ENCODE measurements at regions not wholly inside any gene's neighbourhood (a gene's known extent, or its start where the extent isn't known, plus 50 kb on each side); places are given as distances from the start of the nearest gene placed in this dataset.

DNA sequence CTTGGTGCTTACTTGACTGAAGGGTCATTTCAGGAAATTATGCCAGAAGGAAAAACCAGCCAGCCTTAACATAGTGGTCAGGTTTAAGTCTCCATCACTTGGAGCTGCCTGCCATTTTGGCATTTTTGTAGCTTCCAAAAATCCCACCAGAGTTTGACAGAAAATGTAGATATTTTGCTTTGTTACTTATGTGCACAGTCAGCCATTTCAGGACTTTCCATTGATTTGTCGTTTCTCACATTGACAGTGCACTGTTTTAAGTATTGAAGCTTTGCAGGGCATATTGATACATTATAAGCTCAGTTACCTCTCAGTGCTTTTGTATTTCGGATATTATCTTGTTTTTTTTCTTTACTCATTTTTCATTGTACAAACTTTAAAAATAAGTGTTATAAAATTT is 89.0 kb upstream of the ANKRD34C start:
- H3K27ac ChIP-seq = no peak overlapping the region
- ChIA-PET CTCF (interaction anchor here (1.1 to 1.9 kb wide), 2 partner anchors 9 to 165 kb away, joined by 3 to 7 read pairs; no protein-coding TSS in a partner anchor), POLR2A (ENCODE audit: low non-redundant PET) (no interaction called here)
- TF ChIP-seq, protein P1, sequence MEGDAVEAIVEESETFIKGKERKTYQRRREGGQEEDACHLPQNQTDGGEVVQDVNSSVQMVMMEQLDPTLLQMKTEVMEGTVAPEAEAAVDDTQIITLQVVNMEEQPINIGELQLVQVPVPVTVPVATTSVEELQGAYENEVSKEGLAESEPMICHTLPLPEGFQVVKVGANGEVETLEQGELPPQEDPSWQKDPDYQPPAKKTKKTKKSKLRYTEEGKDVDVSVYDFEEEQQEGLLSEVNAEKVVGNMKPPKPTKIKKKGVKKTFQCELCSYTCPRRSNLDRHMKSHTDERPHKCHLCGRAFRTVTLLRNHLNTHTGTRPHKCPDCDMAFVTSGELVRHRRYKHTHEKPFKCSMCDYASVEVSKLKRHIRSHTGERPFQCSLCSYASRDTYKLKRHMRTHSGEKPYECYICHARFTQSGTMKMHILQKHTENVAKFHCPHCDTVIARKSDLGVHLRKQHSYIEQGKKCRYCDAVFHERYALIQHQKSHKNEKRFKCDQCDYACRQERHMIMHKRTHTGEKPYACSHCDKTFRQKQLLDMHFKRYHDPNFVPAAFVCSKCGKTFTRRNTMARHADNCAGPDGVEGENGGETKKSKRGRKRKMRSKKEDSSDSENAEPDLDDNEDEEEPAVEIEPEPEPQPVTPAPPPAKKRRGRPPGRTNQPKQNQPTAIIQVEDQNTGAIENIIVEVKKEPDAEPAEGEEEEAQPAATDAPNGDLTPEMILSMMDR (conservative IDR thresholded peaks at IDR 0.05; ENCODE audit: low read depth) = no peak
- no peak for DNase-seq (ENCODE audit: low spot score)

DNA sequence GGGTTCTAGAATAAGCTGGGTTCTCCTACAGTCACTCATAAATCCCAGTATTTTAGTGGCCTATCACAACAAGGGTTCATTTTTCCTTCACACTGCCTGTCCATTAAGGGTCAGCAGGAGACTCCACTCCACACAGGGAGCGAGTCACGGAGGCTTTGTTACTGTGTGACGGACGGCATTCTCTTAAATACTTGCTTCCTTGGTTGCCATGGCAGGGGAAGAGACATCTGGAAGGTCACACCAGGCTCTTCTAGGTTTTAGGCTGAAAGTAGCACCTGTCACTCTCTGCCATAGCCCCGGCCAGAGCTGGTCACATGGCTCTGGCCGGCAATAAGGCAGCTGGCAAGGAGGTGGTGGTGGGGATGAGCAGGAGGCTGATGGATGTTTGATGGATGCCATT is 89.4 kb upstream of the ANKRD34C start:
- H3K27ac ChIP-seq = no peak overlapping the region
- DNase-seq (ENCODE audit: low spot score) = no peak
- CTCF ChIA-PET = interaction anchor here (1.1 to 1.9 kb wide), 2 partner anchors 9 to 165 kb away, joined by 3 to 7 read pairs; no protein-coding TSS in a partner anchor
- TF ChIP-seq, protein P1 (conservative IDR thresholded peaks at IDR 0.05; ENCODE audit: low read depth) = no peak
- POLR2A ChIA-PET (ENCODE audit: low non-redundant PET) = no interaction called here

DNA sequence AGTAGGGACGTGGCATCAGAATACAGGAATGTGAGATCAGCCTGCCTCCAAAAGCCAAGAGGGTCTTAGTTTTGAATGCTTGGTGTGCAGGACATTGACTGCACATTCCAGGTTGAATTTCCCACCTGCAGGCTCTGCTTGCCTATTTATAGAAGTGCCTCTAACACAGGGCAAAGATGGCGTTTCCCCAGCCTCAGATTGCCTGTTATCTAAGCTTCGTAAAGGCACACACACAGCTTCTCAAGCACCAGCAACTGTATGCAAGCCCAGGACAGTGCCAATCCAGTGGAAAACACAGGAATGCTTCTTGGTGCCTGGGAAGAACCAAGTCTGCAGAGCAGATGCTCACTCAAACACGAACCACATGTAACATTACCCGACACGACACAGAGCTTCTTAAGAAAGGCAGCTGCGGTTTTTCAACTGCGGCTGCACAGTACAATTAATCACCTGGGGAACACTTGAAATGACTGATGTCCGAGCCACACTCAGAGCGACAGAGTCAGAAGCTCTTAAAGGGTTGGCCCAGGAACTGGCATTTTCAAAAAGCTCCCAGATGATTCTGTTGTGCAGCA is 90.0 kb upstream of the ANKRD34C start:
- POLR2A ChIA-PET (ENCODE audit: low non-redundant PET) = no interaction called here
- TF ChIP-seq, protein P1 (conservative IDR thresholded peaks at IDR 0.05; ENCODE audit: low read depth) = no peak
- CTCF ChIA-PET = interaction anchor here (1.1 to 1.9 kb wide), 2 partner anchors 8 to 164 kb away, joined by 3 to 7 read pairs; no protein-coding TSS in a partner anchor
- no peak for DNase-seq (ENCODE audit: low spot score)
- H3K27ac ChIP-seq = no peak overlapping the region

DNA sequence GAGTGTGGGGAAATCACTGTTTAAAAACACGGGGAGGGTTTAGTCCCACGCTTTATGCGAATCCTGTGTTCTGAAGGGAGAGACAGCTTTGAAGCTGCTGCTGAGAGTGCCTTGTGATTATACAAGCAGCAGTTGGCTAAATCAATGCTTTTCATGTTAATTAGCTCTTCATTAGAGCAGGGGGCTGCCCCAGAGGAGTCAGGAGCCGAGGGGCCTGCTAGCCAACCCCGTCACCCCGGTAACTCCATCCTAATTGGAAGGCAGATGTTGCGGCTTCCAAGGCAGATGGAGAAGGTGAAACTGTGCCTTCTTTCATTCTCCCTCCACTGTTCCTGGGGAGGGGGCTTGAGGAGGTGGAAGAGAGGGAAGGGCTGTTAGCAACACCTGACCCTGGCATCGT is 92.4 kb upstream of the ANKRD34C start:
- DNase-seq (ENCODE audit: low spot score) = no peak
- TF ChIP-seq, protein P1 (conservative IDR thresholded peaks at IDR 0.05; ENCODE audit: low read depth) = no peak
- POLR2A ChIA-PET (ENCODE audit: low non-redundant PET) = no interaction called here
- CTCF ChIA-PET = interaction anchor here (0.6 kb wide), 1 partner anchor 85 kb away, joined by 3 read pairs; no protein-coding TSS in a partner anchor
- no peak overlapping the region for H3K27ac ChIP-seq

GRCh38 chr15:79186616-79187015 is 95.9 kb upstream of the ANKRD34C start:
- no peak overlapping the region for H3K27ac ChIP-seq
- TF ChIP-seq, protein P1 (conservative IDR thresholded peaks at IDR 0.05; ENCODE audit: low read depth) = no peak
- no peak for DNase-seq (ENCODE audit: low spot score)
- ChIA-PET CTCF (interaction anchor here (4.4 kb wide), 1 partner anchor 157 kb away, joined by 56 read pairs; no protein-coding TSS in a partner anchor), POLR2A (ENCODE audit: low non-redundant PET) (no interaction called here)

GRCh38 chr15:79185199-79185598 is 94.6 kb upstream of the RASGRF1 start:
- H3K27ac ChIP-seq = no peak overlapping the region
- DNase-seq (ENCODE audit: low spot score) = no peak
- POLR2A ChIA-PET (ENCODE audit: low non-redundant PET) = interaction anchor here (1.0 kb wide), 1 partner anchor 100 kb away, joined by 3 read pairs; no protein-coding TSS in a partner anchor

More at GRCh38 chr15:79185199-79185598, 94.6 kb upstream of the RASGRF1 start:
- TF ChIP-seq, protein P1 (conservative IDR thresholded peaks at IDR 0.05; ENCODE audit: low read depth) = no peak
- CTCF ChIA-PET = interaction anchor here (0.8 to 4.4 kb wide), 11 partner anchors 8 to 281 kb away, joined by 4 to 56 read pairs (median 7); no protein-coding TSS in a partner anchor
